GM23248 (cell line): ENCODE measurements at regions not wholly inside any gene's neighbourhood (a gene's known extent, or its start where the extent isn't known, plus 50 kb on each side); places are given as distances from the start of the nearest gene placed in this dataset.

Source experiments
- EZH2 ChIP-seq: fragments of 200-600 bp; sonication (generic); IDR thresholded peaks from 2 replicates; pipeline ENCODE4 v1.6.1; 2018; ENCODE audit warnings: antibody characterized with exemption, mild to moderate bottlenecking; ENCODE audit not compliant: insufficient read depth, poor library complexity, severe bottlenecking
- EZH2phosphoT487 ChIP-seq: fragments of 200-600 bp; sonication (generic); IDR thresholded peaks from 2 replicates; pipeline ENCODE4 v1.6.1; 2018; ENCODE audit warnings: antibody characterized with exemption, moderate library complexity, mild to moderate bottlenecking, low read depth; ENCODE audit not compliant: insufficient read depth

DNA sequence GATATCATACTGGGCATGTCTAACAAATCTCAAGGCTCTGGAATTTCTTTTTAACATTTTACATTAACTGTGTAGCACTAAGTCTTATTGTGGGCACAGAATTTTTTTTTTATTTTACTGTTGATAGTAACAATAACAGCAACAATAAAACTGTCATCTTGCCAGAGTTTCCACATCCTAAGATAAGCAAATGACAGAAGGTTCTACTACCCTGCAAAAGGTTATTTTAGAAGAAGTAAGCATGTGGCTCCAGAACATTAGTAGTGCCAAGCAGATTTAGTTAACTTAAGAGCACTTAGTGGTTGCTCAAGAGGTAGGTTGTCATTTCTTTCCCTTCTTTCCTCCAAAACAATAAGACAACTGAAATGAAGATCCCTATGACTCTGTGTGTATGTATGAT lies 743.0 kb upstream of the CBLB start:
- TF ChIP-seq EZH2 = no peak
- no peak for TF ChIP-seq EZH2phosphoT487
